Stimulated activated CD4-positive, alpha-beta T cell treated with anti-CD3 and anti-CD28 coated beads, Interleukin-12 subunit alpha, Interleukin-12 subunit beta, amount 100 ng/mL, for 4 hours (primary cell): ENCODE measurements at regions not wholly inside any gene's neighbourhood (a gene's known extent, or its start where the extent isn't known, plus 50 kb on each side); places are given as distances from the start of the nearest gene placed in this dataset.

Source experiments
- DNase-seq: peaks from one replicate; pipeline ENCODE4 v3.0.0-alpha.2; 2020

- DNase-seq, result no peak
Measured at GRCh38 chr20:60395991-60396390, 437.8 kb downstream of the CDH26 start.

GRCh38 chr20:60400567-60400966 is 442.3 kb downstream of the CDH26 start:
- no peak for DNase-seq

- DNase-seq, result no peak
Measured at GRCh38 chr20:60402189-60403058, 444.2 kb downstream of the CDH26 start.

- DNase-seq, result no peak
Measured at GRCh38 chr20:60403105-60403741, 445.0 kb downstream of the CDH26 start.

- no peak for DNase-seq
Measured at GRCh38 chr20:60407011-60407771, 449.0 kb downstream of the CDH26 start.

- DNase-seq, result no peak
Measured at GRCh38 chr20:60407938-60408337, 449.7 kb downstream of the CDH26 start.

- DNase-seq, result no peak
Measured at GRCh38 chr20:60408435-60408834, 450.2 kb downstream of the CDH26 start.

GRCh38 chr20:60410618-60411264 is 452.5 kb downstream of the CDH26 start:
- DNase-seq, result no peak

- DNase-seq, result no peak
Measured at GRCh38 chr20:60411813-60412212, 453.6 kb downstream of the CDH26 start.

GRCh38 chr20:60420676-60421229 is 462.5 kb downstream of the CDH26 start:
- DNase-seq, result no peak

GRCh38 chr20:60422848-60423247 is 464.6 kb downstream of the CDH26 start:
- no peak for DNase-seq

GRCh38 chr20:60424267-60424902 is 466.2 kb downstream of the CDH26 start:
- no peak for DNase-seq

GRCh38 chr20:60427516-60427915 is 469.3 kb downstream of the CDH26 start:
- no peak for DNase-seq

- no peak for DNase-seq
Measured at GRCh38 chr20:60428651-60429050, 470.4 kb downstream of the CDH26 start.

- no peak for DNase-seq
Measured at GRCh38 chr20:60430516-60431001, 472.3 kb downstream of the CDH26 start.

- DNase-seq, result no peak
Measured at GRCh38 chr20:60431349-60431748, 473.1 kb downstream of the CDH26 start.

GRCh38 chr20:60437418-60437817 is 479.2 kb downstream of the CDH26 start:
- DNase-seq, result no peak

- DNase-seq, result no peak
Measured at GRCh38 chr20:60446267-60447111, 488.3 kb downstream of the CDH26 start.

- no peak for DNase-seq
Measured at GRCh38 chr20:60447703-60448102, 489.5 kb downstream of the CDH26 start.

- no peak for DNase-seq
Measured at GRCh38 chr20:60453388-60454246, 495.4 kb downstream of the CDH26 start.
